ENCODE measurements at regions not wholly inside any gene's neighbourhood (a gene's known extent, or its start where the extent isn't known, plus 50 kb on each side); places are given as distances from the start of the nearest gene placed in this dataset.

- TF ChIP-seq POLR2AphosphoS5 (IDR thresholded peaks at IDR 0.05; ENCODE audit: low read depth, low read length), result no peak
- TF ChIP-seq POLR2A (IDR thresholded peaks at IDR 0.05; ENCODE audit: low read depth, low read length), result no peak
- TF ChIP-seq TAF1 (IDR thresholded peaks at IDR 0.05; ENCODE audit: borderline replicate concordance, low read depth, low read length), result no peak
Observed at GRCh38 chr4:63123441-63123840, 1285.8 kb downstream of the TECRL start.
